ENCODE measurements at regions not wholly inside any gene's neighbourhood (a gene's known extent, or its start where the extent isn't known, plus 50 kb on each side); places are given as distances from the start of the nearest gene placed in this dataset.

- Histone ChIP-seq H3K4me2 (ENCODE audit: control insufficient read depth, insufficient read depth) (no peak overlapping the region), H3K36me3 (ENCODE audit: control insufficient read depth in 2 of 2, insufficient read depth in 2 of 2, low read length in 1 of 2) (no peaks in the 10 kb centered on the region), H3K4me3 (no peak overlapping the region), H3K9ac (ENCODE audit: control insufficient read depth, insufficient read depth, low read length) (no peak overlapping the region), H4K20me1 (ENCODE audit: control insufficient read depth, insufficient read depth) (no peaks in the 10 kb centered on the region), H3K4me1 (ENCODE audit: control insufficient read depth, insufficient read depth, low read length) (no peaks in the 10 kb centered on the region), H3K27me3 (replicated peaks in 1 of 2; ENCODE audit: control insufficient read depth in 2 of 2, insufficient read depth in 2 of 2, low read length in 1 of 2) (no peaks in the 10 kb centered on the region), H3K27ac (ENCODE audit: control insufficient read depth, insufficient read depth) (no peak overlapping the region), H3K9me3 (replicated peaks; ENCODE audit: control insufficient read depth, insufficient read depth, low read length) (peaks cover 2% of the 10 kb centered on the region; the same call in 1 of the 3 replicates), H3K79me2 (ENCODE audit: control insufficient read depth, insufficient read depth, low read length) (no peaks in the 10 kb centered on the region), H2AFZ (ENCODE audit: control insufficient read depth, low read depth, low read length) (no peak overlapping the region)
- WGBS (ENCODE audit: insufficient coverage, insufficient replicate concordance, low lambda C conversion rate, missing lambda C conversion rate): 32% methylated on average over 27 of the region's 27 CpGs
- TF ChIP-seq WRNIP1 (IDR thresholded peaks at IDR 0.05; ENCODE audit: borderline replicate concordance, low read depth, low read length) (no peak), FOS (IDR thresholded peaks at IDR 0.05; ENCODE audit: borderline replicate concordance, extremely low read depth, insufficient read length) (no peak), KAT2A (conservative IDR thresholded peaks at IDR 0.05; ENCODE audit: control insufficient read depth, low read depth, low read length) (no peak), PKNOX1 (IDR thresholded peaks at IDR 0.05) (no peak), HSF1 (IDR thresholded peaks at IDR 0.05; ENCODE audit: low read depth, low read length) (no peak), POLR2AphosphoS5 (IDR thresholded peaks at IDR 0.05; ENCODE audit: low read length) (no peak), SUZ12 (IDR thresholded peaks at IDR 0.05; ENCODE audit: unreplicated experiment) (no peak), SMAD5 (IDR thresholded peaks at IDR 0.05; ENCODE audit: low read depth) (no peak), RCOR1 (conservative IDR thresholded peaks at IDR 0.05; ENCODE audit: low read depth, low read length) (no peak), SREBF1 (IDR thresholded peaks at IDR 0.05; ENCODE audit: low read length) (no peak)
- BruUV-seq (replicated peaks): no TSS peak
- intact Hi-C loops (cut with micrococcal nuclease; ENCODE audit: unreplicated experiment) (no loop called here), in situ Hi-C loops (cut with MboI) (loop anchor here (25.0 kb wide), 1 partner anchor 109 kb away; no protein-coding TSS in a partner anchor)
- RAD21 ChIA-PET (ENCODE audit: unreplicated experiment): no interaction called here
- POLR2A ChIA-PET: no interaction called here
- FAIRE-seq (no peak), DNase-seq (ENCODE audit: low read depth, low spot score) (no peak), ATAC-seq (no peak)
- CTCF ChIA-PET: no interaction called here
- SMC1A ChIA-PET (ENCODE audit: uncharacterized antibody, unreplicated experiment): no interaction called here
These were observed 373.9 kb downstream of the ALG10 start for GRCh38 chr12:34396006-34396860.
